GM13977 (cell line): ENCODE measurements at regions not wholly inside any gene's neighbourhood (a gene's known extent, or its start where the extent isn't known, plus 50 kb on each side); places are given as distances from the start of the nearest gene placed in this dataset.

Experiments used
- DNase-seq: peaks from one replicate; pipeline ENCODE4 v3.0.0; 2012; ENCODE audit warnings: low spot score
- in situ Hi-C: fragments of 300-500 bp; cut with MboI; formaldehyde crosslinking; loops from one replicate; pipeline ENCODE4 v1.12.0; 2022; ENCODE audit warnings: low sequenced_read_pairs, low pct_unique_long_range_greater_than_20kb, mixed read lengths, inconsistent platforms; ENCODE audit not compliant: unreplicated experiment
- TF ChIP-seq, protein P1 (sequence below): IDR thresholded peaks from 2 replicates; pipeline ENCODE4 v1.5.1; 2012; ENCODE audit warnings: mild to moderate bottlenecking, control low read depth; ENCODE audit not compliant: insufficient read depth; ENCODE audit errors: extremely low read depth, missing control alignments

DNA sequence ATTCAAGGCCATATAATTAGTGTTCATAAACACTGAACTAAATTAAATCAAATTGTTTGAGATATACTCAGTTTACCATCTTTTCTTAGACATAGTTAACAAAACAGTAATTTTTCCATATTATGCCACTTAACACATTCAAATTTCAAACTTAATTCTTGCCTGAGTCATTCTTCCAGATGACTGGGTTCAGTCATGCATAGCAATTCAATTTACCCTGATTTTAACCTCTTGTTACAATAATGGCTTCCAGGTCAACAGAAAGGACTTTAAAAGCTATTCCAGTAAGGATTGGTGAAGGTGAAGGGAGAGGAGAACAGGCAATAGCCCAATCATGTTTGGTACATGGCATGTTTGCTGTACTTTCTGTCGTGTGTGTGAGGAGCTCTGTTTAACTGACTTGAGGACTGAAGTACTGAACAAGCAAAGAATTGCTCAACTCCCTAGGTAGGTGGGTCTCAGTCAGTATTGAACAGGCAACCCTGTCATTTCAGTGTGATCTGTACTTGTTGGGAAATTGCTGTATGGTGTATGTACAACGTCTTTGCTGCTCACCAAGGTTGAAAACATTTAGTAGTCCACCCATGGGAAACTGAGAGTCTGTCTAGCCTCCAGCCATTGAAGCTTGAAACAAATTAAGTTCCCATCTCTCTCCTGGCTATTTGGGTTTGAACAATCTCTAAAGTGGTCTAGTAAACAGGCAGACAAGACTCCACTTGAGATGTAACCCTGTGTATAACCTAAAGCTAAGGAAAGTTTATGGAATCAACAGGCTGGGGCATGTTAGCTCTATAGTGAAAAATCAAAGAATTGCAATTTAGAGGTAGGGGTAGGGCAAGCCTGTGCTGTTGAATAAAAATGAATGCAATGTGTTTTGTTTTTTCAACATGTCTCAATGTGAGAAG lies 327.2 kb downstream of the BTG1 start:
- in situ Hi-C loops: loop anchor here (10.0 to 25.0 kb wide), 3 partner anchors 316 to 744 kb away; no protein-coding TSS in a partner anchor
- DNase-seq: no peak
- TF ChIP-seq, protein P1, sequence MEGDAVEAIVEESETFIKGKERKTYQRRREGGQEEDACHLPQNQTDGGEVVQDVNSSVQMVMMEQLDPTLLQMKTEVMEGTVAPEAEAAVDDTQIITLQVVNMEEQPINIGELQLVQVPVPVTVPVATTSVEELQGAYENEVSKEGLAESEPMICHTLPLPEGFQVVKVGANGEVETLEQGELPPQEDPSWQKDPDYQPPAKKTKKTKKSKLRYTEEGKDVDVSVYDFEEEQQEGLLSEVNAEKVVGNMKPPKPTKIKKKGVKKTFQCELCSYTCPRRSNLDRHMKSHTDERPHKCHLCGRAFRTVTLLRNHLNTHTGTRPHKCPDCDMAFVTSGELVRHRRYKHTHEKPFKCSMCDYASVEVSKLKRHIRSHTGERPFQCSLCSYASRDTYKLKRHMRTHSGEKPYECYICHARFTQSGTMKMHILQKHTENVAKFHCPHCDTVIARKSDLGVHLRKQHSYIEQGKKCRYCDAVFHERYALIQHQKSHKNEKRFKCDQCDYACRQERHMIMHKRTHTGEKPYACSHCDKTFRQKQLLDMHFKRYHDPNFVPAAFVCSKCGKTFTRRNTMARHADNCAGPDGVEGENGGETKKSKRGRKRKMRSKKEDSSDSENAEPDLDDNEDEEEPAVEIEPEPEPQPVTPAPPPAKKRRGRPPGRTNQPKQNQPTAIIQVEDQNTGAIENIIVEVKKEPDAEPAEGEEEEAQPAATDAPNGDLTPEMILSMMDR: no peak

DNA sequence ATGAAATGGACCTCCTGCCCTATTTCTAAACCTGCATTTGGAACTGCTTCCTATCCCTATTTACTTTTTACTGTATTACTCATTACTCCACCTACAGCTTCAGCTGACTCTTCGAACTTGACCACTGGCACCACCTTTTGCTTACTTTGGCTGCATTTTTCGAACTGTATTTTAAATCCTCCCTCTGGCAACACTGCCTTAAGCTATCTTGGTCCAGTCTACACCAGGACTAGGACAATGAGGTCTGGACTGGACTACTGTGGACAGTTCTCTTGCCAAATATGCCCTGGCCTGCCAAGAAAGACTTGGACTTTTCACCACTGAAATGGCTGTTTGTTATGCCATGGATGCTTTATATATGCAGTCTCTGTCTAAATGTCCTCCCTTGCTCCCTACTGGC lies 328.1 kb downstream of the BTG1 start:
- no peak for DNase-seq
- TF ChIP-seq, protein P1: no peak
- in situ Hi-C loops: loop anchor here (10.0 to 25.0 kb wide), 3 partner anchors 317 to 745 kb away; no protein-coding TSS in a partner anchor

DNA sequence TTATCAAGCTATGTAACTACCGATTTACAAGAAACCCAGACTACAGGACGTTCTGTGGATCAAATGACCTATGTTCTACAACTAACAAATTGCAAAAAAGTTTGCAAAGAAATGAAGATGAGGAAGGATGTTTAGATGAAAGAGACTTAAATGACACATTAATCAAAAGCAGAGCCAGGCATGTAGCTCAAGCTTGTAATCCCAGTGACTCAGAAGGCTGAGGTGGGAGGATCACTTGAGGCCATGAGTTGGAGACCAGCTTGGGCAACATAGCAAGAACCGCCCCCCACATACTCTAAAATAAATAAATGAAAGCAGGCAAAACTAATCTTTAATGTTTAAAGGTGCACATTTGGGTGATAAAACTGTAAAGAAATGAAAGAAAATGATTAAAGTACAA lies 331.9 kb downstream of the BTG1 start:
- in situ Hi-C loops: loop anchor here (10.0 to 25.0 kb wide), 3 partner anchors 321 to 749 kb away; no protein-coding TSS in a partner anchor
- TF ChIP-seq, protein P1: no peak
- no peak for DNase-seq

DNA sequence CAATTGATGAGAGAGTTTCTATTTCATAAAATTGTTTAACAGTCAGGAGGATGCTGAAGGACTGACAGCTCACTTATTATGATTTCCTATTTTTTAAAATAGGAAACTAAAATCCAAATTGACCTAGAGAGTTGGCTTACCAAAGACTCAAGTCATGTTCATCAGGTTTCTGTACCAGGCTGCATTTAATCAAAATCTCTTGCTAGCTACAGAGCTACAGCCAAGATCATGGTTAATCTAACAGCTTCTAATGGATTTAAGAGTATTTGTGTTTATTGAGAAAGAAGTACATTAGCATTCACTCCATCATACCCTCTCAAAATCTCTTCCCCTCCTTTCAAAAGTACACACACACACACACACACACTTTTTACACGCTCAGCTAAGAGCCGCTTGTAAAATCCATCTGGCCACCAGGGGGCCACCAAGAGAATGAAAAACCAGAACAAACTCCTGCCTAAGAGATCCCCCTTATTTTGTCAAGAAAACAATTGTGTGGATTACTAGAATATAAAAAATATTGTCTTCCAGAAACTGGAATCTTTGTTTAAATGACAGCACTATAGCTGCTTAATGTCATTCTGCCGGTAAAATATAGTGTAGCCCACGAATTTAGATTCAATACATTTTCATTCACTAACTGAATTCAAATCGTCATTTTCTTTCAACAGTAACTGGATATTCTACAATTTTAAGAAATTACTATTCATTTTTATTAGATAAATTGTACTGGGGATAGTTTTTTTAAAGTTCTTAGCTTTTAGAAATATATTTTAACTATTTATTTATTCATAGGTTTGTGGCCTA lies 334.0 kb downstream of the BTG1 start:
- in situ Hi-C loops: loop anchor here (10.0 to 25.0 kb wide), 3 partner anchors 323 to 751 kb away; no protein-coding TSS in a partner anchor
- TF ChIP-seq, protein P1: peak; percentile 78

DNA sequence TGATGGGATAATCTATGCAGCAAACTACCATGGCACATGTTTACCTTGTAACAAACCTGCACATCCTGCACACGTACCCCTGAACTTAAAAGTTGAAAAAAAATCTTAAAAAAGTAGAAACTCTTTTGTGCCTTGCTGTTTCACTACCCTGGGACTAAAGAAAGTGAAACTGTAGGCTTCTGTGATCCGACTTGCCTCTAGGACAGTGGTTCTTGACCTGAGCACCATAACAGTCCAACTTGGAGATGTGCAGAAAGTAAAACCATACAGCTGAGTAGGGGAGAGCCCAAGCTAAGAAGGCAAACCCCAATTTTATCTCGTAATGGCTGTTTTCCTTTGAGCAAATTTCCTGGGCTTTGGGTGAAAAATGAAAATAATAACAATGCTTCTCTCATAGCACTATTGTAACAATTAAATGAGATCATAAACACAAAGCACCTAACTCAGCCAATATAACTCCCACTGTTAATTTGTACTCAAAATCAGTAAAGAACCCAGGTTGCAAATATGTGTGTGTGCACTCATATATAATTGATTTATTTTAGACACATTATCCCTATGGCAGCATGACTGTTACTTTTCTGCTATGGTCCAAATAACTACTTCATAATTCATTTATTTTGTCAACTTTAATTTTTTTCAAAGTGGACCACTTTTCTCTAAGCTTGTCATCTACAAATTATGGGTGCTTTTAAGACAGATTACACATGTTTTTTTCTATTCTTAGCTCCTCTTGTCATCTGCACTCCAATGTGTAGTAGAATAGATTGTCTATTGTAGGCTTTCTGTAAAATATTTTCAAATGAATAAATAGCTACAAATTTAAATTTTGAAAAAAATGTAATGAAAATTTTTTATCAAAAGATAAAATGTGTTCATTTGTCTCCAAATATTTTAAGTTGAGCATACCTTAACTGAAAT lies 334.9 kb downstream of the BTG1 start:
- DNase-seq: no peak
- in situ Hi-C loops: loop anchor here (10.0 to 25.0 kb wide), 3 partner anchors 324 to 752 kb away; no protein-coding TSS in a partner anchor

More for the DNA sequence above, 334.0 kb downstream of the BTG1 start:
- peak; percentile 26 for DNase-seq

More for the DNA sequence above, 334.9 kb downstream of the BTG1 start:
- TF ChIP-seq, protein P1: no peak
